ENCODE measurements at regions not wholly inside any gene's neighbourhood (a gene's known extent, or its start where the extent isn't known, plus 50 kb on each side); places are given as distances from the start of the nearest gene placed in this dataset.

DNA sequence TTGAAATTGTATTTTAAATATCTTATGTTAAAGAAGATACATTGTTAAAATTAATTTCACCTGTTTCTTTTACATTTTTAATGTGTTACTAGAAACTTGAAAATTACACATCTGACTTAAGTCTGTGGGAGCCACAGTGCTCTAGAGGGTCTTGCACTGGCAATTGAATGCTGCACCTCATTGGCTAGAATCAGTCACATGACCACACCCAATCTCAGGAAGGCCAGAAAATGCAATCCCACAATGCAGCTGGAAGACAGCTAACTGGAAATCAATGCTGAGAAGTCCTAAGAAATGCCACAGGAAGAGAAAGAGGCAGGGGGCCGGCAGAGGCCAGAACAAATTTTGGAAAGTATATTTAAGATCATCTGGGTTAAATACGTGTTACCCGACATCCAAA lies 189.2 kb upstream of the POU3F3 start:
- TF ChIP-seq, protein P1, sequence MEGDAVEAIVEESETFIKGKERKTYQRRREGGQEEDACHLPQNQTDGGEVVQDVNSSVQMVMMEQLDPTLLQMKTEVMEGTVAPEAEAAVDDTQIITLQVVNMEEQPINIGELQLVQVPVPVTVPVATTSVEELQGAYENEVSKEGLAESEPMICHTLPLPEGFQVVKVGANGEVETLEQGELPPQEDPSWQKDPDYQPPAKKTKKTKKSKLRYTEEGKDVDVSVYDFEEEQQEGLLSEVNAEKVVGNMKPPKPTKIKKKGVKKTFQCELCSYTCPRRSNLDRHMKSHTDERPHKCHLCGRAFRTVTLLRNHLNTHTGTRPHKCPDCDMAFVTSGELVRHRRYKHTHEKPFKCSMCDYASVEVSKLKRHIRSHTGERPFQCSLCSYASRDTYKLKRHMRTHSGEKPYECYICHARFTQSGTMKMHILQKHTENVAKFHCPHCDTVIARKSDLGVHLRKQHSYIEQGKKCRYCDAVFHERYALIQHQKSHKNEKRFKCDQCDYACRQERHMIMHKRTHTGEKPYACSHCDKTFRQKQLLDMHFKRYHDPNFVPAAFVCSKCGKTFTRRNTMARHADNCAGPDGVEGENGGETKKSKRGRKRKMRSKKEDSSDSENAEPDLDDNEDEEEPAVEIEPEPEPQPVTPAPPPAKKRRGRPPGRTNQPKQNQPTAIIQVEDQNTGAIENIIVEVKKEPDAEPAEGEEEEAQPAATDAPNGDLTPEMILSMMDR (IDR thresholded peaks at IDR 0.05) = no peak
- no peak for TF ChIP-seq POLR2A (IDR thresholded peaks at IDR 0.05)

Measured in Peyer's patch (tissue), 4 donors.